NCI-H187 treated with DMSO at 0.1 percent for 48 hours (cell line): ENCODE measurements at regions not wholly inside any gene's neighbourhood (a gene's known extent, or its start where the extent isn't known, plus 50 kb on each side); places are given as distances from the start of the nearest gene placed in this dataset.
"Not testable (repeated sequence)": the region's sequence is repeated elsewhere in the genome, so short reads cannot be mapped to it uniquely, and the experiment has no call there.

Source experiments
- DNase-seq: peaks from one replicate; lab custom pipeline; 2025; lab: John Stamatoyannopoulos, UW

GRCh38 chr1:58062635-58063034, 483.9 kb downstream of the OMA1 start:
- no peak for DNase-seq

GRCh38 chr1:58060559-58061170, 485.9 kb downstream of the OMA1 start:
- DNase-seq = no peak

- DNase-seq = no peak
Measured at GRCh38 chr1:58059789-58060188, 486.7 kb downstream of the OMA1 start.

- no peak for DNase-seq
Measured at GRCh38 chr1:58058323-58058722, 488.2 kb downstream of the OMA1 start.

- DNase-seq = no peak
Measured at GRCh38 chr1:58057826-58058225, 488.7 kb downstream of the OMA1 start.

- not testable (repeated sequence) for DNase-seq
Measured at GRCh38 chr1:58051187-58051586, 495.3 kb downstream of the OMA1 start.

- DNase-seq = no peak
Measured at GRCh38 chr1:58047265-58047858, 499.2 kb downstream of the OMA1 start.

GRCh38 chr1:58045094-58045705, 501.3 kb downstream of the OMA1 start:
- no peak for DNase-seq

GRCh38 chr1:58041621-58042020, 504.9 kb downstream of the OMA1 start:
- DNase-seq = no peak

- DNase-seq = no peak
Measured at GRCh38 chr1:58038574-58038973, 508.0 kb downstream of the OMA1 start.

GRCh38 chr1:58035523-58035922, 511.0 kb downstream of the OMA1 start:
- no peak for DNase-seq

- DNase-seq = no peak
Measured at GRCh38 chr1:58033311-58033710, 513.2 kb downstream of the OMA1 start.

- DNase-seq = no peak
Measured at GRCh38 chr1:58032611-58033073, 513.9 kb downstream of the OMA1 start.

GRCh38 chr1:58031416-58031815, 515.1 kb downstream of the OMA1 start:
- DNase-seq = no peak

- DNase-seq = no peak
Measured at GRCh38 chr1:58030456-58030855, 516.1 kb downstream of the OMA1 start.

GRCh38 chr1:58017641-58018040, 528.9 kb downstream of the OMA1 start:
- no peak for DNase-seq

- DNase-seq = no peak
Measured at GRCh38 chr1:58013237-58013636, 533.3 kb downstream of the OMA1 start.

- no peak for DNase-seq
Measured at GRCh38 chr1:58011978-58012377, 534.5 kb downstream of the OMA1 start.

GRCh38 chr1:58006421-58007046, 540.0 kb downstream of the OMA1 start:
- DNase-seq = no peak

GRCh38 chr1:58005212-58005611, 541.3 kb downstream of the OMA1 start:
- DNase-seq = no peak

GRCh38 chr1:58003988-58004387, 542.5 kb downstream of the OMA1 start:
- DNase-seq = no peak

- no peak for DNase-seq
Measured at GRCh38 chr1:58003059-58003458, 543.5 kb downstream of the OMA1 start.

GRCh38 chr1:58000821-58001220, 545.7 kb downstream of the OMA1 start:
- no peak for DNase-seq
